Spleen (tissue), 7 donors: ENCODE measurements at regions not wholly inside any gene's neighbourhood (a gene's known extent, or its start where the extent isn't known, plus 50 kb on each side); places are given as distances from the start of the nearest gene placed in this dataset.

Source experiments
- POLR2A ChIP-seq, 3 donors: fragments of 450-650 bp; IDR thresholded peaks; one replicate each; pipeline ENCODE4 v1.5.1; 2017; ENCODE audit warnings: antibody characterized with exemption in 3 of 3, mild to moderate bottlenecking in 1 of 3
- TF ChIP-seq, protein P1 (sequence below), 11 experiments: fragments of 200-600 bp in 7 of 11; fragments of 450-650 bp in 4 of 11; sonication (generic) in 4 of 11; IDR thresholded peaks in 8 of 11; conservative IDR thresholded peaks in 3 of 11; 1 replicate in 7 of 11; 2 replicates in 4 of 11; pipeline versions ENCODE4 v1.4.0 to v1.8.0; 2016 to 2021; ENCODE audit warnings: antibody characterized with exemption in 11 of 11, inconsistent platforms in 4 of 11, mild to moderate bottlenecking in 1 of 11
- donor health status: DM: no; HTN: no; CAD: no; lungs with moderate emphysema.
- donor health status: DM: no; HTN: no; CAD: no.
- donor health status: DM: no; HTN: no; CAD: no.

DNA sequence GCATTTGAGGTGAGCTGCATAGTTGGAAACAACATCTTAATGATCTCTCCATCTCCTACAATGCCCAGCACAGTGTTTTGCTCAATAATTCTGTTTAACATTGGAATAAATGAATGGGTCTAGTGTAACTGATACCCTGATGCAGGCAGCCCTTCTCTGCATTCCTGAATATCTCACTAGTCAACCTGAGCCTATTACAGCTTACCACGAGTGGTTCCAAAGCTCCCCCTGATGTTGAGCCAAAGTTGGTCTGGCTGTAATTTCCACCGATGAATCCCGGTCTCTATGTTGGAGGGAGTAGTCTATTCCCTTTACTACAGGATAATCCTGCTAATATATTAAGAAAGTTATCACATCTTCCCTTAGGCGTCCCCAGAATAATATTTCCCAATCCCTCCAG lies 63.8 kb downstream of the ZBTB18 start:
- TF ChIP-seq, protein P1, sequence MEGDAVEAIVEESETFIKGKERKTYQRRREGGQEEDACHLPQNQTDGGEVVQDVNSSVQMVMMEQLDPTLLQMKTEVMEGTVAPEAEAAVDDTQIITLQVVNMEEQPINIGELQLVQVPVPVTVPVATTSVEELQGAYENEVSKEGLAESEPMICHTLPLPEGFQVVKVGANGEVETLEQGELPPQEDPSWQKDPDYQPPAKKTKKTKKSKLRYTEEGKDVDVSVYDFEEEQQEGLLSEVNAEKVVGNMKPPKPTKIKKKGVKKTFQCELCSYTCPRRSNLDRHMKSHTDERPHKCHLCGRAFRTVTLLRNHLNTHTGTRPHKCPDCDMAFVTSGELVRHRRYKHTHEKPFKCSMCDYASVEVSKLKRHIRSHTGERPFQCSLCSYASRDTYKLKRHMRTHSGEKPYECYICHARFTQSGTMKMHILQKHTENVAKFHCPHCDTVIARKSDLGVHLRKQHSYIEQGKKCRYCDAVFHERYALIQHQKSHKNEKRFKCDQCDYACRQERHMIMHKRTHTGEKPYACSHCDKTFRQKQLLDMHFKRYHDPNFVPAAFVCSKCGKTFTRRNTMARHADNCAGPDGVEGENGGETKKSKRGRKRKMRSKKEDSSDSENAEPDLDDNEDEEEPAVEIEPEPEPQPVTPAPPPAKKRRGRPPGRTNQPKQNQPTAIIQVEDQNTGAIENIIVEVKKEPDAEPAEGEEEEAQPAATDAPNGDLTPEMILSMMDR (IDR thresholded peaks at IDR 0.05 in 8 of 11, conservative IDR thresholded peaks at IDR 0.05 in 3 of 11): no peak
- no peak for TF ChIP-seq POLR2A (IDR thresholded peaks at IDR 0.05)
